Tibial nerve (tissue), 4 donors: ENCODE measurements at regions not wholly inside any gene's neighbourhood (a gene's known extent, or its start where the extent isn't known, plus 50 kb on each side); places are given as distances from the start of the nearest gene placed in this dataset.
"Not testable (repeated sequence)": the region's sequence is repeated elsewhere in the genome, so short reads cannot be mapped to it uniquely, and the experiment has no call there.

Experiments used
- EP300 ChIP-seq, 2 donors: sonication (generic); formaldehyde crosslinking; IDR thresholded peaks; one replicate each; pipeline ENCODE4 v1.6.1; 2017; ENCODE audit warnings: antibody characterized with exemption in 2 of 2, mild to moderate bottlenecking in 1 of 2
- POLR2A ChIP-seq, 2 donors: fragments of 450-650 bp; IDR thresholded peaks; one replicate each; pipeline ENCODE4 v1.6.1; 2017; ENCODE audit warnings: antibody characterized with exemption in 2 of 2, mild to moderate bottlenecking in 2 of 2, moderate library complexity in 2 of 2
- TF ChIP-seq, protein P1 (sequence below), 5 experiments: fragments of 200-600 bp in 3 of 5; fragments of 450-650 bp in 2 of 5; sonication (generic) in 3 of 5; IDR thresholded peaks; one replicate each; pipeline ENCODE4 v1.5.1; 2016 to 2019; ENCODE audit warnings: antibody characterized with exemption in 5 of 5, mild to moderate bottlenecking in 3 of 5, moderate library complexity in 2 of 5

DNA sequence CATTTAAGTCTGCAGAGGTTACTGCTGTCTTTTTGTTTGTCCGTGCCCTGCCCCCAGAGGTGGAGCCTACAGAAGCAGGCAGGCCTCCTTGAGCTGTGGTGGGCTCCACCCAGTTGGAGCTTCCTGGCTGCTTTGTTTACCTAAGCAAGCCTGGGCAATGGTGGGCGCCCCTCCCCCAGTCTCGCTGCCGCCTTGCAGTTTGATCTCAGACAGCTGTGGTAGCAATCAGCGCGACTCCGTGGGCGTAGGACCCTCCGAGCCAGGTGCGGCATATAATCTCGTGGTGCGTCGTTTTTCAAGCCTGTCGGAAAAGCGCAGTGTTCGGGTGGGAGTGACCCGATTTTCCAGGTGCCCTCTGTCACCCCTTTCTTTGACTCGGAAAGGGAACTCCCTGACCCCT, 253.3 kb upstream of the PITX2 start:
- TF ChIP-seq EP300, POLR2A (IDR thresholded peaks at IDR 0.05): not testable (repeated sequence)
- TF ChIP-seq, protein P1, sequence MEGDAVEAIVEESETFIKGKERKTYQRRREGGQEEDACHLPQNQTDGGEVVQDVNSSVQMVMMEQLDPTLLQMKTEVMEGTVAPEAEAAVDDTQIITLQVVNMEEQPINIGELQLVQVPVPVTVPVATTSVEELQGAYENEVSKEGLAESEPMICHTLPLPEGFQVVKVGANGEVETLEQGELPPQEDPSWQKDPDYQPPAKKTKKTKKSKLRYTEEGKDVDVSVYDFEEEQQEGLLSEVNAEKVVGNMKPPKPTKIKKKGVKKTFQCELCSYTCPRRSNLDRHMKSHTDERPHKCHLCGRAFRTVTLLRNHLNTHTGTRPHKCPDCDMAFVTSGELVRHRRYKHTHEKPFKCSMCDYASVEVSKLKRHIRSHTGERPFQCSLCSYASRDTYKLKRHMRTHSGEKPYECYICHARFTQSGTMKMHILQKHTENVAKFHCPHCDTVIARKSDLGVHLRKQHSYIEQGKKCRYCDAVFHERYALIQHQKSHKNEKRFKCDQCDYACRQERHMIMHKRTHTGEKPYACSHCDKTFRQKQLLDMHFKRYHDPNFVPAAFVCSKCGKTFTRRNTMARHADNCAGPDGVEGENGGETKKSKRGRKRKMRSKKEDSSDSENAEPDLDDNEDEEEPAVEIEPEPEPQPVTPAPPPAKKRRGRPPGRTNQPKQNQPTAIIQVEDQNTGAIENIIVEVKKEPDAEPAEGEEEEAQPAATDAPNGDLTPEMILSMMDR (IDR thresholded peaks at IDR 0.05), result not testable (repeated sequence)
